Osteocyte (in vitro differentiated cells): ENCODE measurements at regions not wholly inside any gene's neighbourhood (a gene's known extent, or its start where the extent isn't known, plus 50 kb on each side); places are given as distances from the start of the nearest gene placed in this dataset.

ENCODE experiments used
- DNase-seq: peaks from one replicate; pipeline ENCODE4 v3.0.0; 2021; ENCODE audit warnings: mixed read lengths; ENCODE audit not compliant: unreplicated experiment; ENCODE audit errors: extremely low spot score
- H3K27ac Mint-ChIP-seq: one replicate; pipeline ENCODE4 v1.8.0; 2021; ENCODE audit warnings: mild to moderate bottlenecking, mixed read lengths; ENCODE audit not compliant: unreplicated experiment
- H3K27me3 Mint-ChIP-seq: one replicate; pipeline ENCODE4 v1.8.0; 2021; ENCODE audit warnings: mixed read lengths; ENCODE audit not compliant: unreplicated experiment
- H3K36me3 Mint-ChIP-seq: one replicate; pipeline ENCODE4 v1.8.0; 2021; ENCODE audit warnings: mixed read lengths; ENCODE audit not compliant: unreplicated experiment
- H3K4me1 Mint-ChIP-seq: one replicate; pipeline ENCODE4 v1.8.0; 2021; ENCODE audit warnings: mixed read lengths; ENCODE audit not compliant: unreplicated experiment
- H3K4me3 Mint-ChIP-seq: one replicate; pipeline ENCODE4 v1.8.0; 2021; ENCODE audit warnings: mild to moderate bottlenecking, moderate library complexity, mixed read lengths; ENCODE audit not compliant: unreplicated experiment
- H3K9me3 Mint-ChIP-seq: one replicate; pipeline ENCODE4 v1.8.0; 2021; ENCODE audit warnings: mixed read lengths; ENCODE audit not compliant: unreplicated experiment
- CTCF ChIP-seq: fragments of 200-600 bp; sonication (generic); IDR thresholded peaks from 2 replicates; pipeline ENCODE4 v1.5.0; 2021; ENCODE audit warnings: antibody characterized with exemption, mild to moderate bottlenecking, moderate library complexity

DNA sequence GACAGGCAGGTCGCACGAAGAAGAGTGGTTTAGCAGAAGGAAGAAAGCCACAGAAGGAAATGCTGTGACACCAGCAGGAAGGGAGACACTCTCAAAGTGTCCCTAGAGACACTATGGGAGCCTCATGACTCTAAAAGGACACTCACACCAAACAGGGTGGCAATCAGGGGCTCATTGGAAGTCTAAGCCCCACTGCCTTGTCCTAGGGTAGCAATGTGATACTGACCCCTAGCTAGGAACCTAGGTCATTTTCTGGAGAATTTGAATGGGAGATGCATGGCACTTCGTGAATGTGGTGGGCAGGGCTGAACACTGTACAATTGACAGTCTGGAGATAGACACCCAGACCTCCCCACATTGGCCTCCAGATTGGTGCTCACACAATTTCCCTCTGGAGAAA, 385.0 kb downstream of the EIPR1 start:
- DNase-seq: no peak
- no peaks in the 10 kb centered on the region for H3K27me3 Mint-ChIP-seq
- no peaks in the 10 kb centered on the region for H3K4me1 Mint-ChIP-seq
- H3K27ac Mint-ChIP-seq: no peak overlapping the region
- H3K36me3 Mint-ChIP-seq: no peaks in the 10 kb centered on the region
- H3K4me3 Mint-ChIP-seq: no peak overlapping the region
- no peak for TF ChIP-seq CTCF
- peaks cover 11% of the 10 kb centered on the region for H3K9me3 Mint-ChIP-seq

DNA sequence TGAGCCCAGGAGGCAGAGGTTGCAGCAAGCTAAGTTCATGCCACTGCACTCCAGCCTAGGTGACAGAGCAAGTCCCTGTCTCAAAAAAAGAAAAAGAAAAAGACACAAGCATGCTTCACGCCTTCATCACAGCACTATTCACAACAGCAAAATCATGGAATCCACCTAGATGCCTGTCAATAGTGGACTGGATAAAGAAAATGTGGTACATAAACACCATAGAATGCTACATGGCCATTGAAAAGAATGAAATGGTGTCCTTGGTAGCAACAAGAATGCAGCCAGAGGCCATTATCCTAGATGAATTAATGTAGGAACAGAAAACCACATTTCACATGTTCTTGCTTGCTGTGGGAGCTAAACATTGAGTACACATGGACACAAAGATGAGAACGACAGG, 392.6 kb downstream of the EIPR1 start:
- no peaks in the 10 kb centered on the region for H3K36me3 Mint-ChIP-seq
- H3K9me3 Mint-ChIP-seq: peaks cover 14% of the 10 kb centered on the region
- H3K27me3 Mint-ChIP-seq: no peaks in the 10 kb centered on the region

DNA sequence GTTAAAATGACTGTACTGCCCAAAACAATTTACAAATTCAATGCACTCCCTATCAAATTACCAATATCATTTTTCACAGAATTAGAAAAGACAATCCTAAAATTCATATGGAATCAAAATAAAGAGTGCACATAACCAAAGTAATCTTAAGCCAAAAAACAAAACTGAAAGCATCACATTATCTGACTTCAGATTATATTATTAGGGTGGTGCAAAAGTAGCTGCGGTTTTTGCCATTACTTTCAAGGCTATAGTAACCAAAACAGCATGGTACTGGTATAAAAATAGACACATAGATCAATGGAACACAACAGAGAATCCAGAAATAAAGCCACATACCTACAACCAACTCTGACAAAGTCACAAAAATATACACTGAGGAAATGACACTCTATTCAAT, 396.6 kb downstream of the EIPR1 start:
- no peak for TF ChIP-seq CTCF
- DNase-seq: no peak
- H3K36me3 Mint-ChIP-seq: no peaks in the 10 kb centered on the region
- H3K27me3 Mint-ChIP-seq: no peaks in the 10 kb centered on the region
- no peak overlapping the region for H3K27ac Mint-ChIP-seq
- no peak overlapping the region for H3K4me3 Mint-ChIP-seq
- H3K4me1 Mint-ChIP-seq: no peaks in the 10 kb centered on the region
- H3K9me3 Mint-ChIP-seq: peaks cover 18% of the 10 kb centered on the region

More for the DNA sequence above, 392.6 kb downstream of the EIPR1 start:
- TF ChIP-seq CTCF: no peak
- DNase-seq: no peak
- no peak overlapping the region for H3K4me3 Mint-ChIP-seq
- no peak overlapping the region for H3K27ac Mint-ChIP-seq
- H3K4me1 Mint-ChIP-seq: no peaks in the 10 kb centered on the region

GRCh38 chr2:2974982-2975381, 402.6 kb downstream of the EIPR1 start:
- H3K36me3 Mint-ChIP-seq: no peaks in the 10 kb centered on the region
- H3K27ac Mint-ChIP-seq: no peak overlapping the region
- no peak for TF ChIP-seq CTCF
- peaks cover 24% of the 10 kb centered on the region for H3K9me3 Mint-ChIP-seq
- H3K4me3 Mint-ChIP-seq: no peak overlapping the region
- no peaks in the 10 kb centered on the region for H3K27me3 Mint-ChIP-seq
- DNase-seq: no peak
- no peaks in the 10 kb centered on the region for H3K4me1 Mint-ChIP-seq

DNA sequence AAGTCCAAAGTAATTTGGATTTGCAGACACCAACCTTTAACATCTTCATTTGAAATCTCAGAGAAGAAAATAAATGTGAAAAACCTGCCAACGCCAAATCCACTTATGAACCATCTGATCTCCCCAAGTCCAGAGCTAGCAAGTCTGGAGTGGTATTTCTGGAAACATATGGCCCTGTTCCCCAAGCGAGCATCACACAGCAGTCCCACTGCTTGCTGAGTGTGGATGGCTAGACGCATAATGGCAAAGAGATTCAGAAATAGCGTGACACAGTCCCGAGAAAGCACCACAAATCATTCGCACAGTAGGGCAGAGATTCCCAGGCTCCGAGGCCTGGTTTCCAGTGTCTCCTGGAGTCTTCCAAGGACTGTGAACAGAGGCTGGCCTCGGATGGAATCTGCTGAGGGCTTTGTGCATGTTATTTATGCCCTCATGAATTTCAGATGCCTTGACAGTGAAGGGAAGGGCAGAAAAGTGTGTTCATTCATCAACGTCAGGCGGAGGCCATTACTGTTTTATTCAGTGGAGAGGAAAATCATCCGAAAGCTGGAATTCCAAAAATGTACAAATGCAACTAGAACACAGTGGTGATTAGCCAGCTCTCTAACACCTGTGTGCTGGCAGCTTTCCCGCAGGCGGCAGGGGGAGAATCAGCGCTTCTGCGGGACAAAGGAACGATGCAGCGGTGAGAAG, 417.0 kb downstream of the EIPR1 start:
- Mint-ChIP-seq H3K4me1 (no peaks in the 10 kb centered on the region), H3K27ac (no peak overlapping the region), H3K27me3 (no peaks in the 10 kb centered on the region), H3K36me3 (no peaks in the 10 kb centered on the region), H3K4me3 (no peak overlapping the region), H3K9me3 (peaks cover 14% of the 10 kb centered on the region)
- no peak for DNase-seq
- no peak for TF ChIP-seq CTCF
